IMR-90 (cell line): ENCODE measurements at regions not wholly inside any gene's neighbourhood (a gene's known extent, or its start where the extent isn't known, plus 50 kb on each side); places are given as distances from the start of the nearest gene placed in this dataset.

Source experiments
- ATAC-seq: fragments of 200-7000 bp; cut with Tn5 transposase; 2 replicates; pipeline ENCODE4 v1.9.1; 2020; ENCODE audit warnings: low read depth, mild to moderate bottlenecking, moderate library complexity
- BruUV-seq: library from RNA; stranded (reverse); fragments of 400-500 nt; replicated peaks from 2 replicates; lab custom pipeline; 2021; lab: Mats Ljungman, UMichigan
- CTCF ChIA-PET: fragments of 300-600 bp; formaldehyde crosslinking; extraction: SDS; loops from one replicate; lab custom pipeline; 2021; ENCODE audit warnings: antibody characterized with exemption; lab: Yijun Ruan, JAX
- POLR2A ChIA-PET: fragments of 300-600 bp; sonication (Branson Sonifier 250); formaldehyde crosslinking; loops from one replicate; lab custom pipeline; 2022; ENCODE audit warnings: antibody characterized with exemption; ENCODE audit not compliant: unreplicated experiment; lab: Charles Lee
- DNase-seq: peaks from one replicate; pipeline ENCODE4 v3.0.0; 2013
- H2AFZ ChIP-seq: replicated peaks from 2 replicates; pipeline ENCODE3; 2013; ENCODE audit warnings: low read length, mild to moderate bottlenecking; ENCODE audit not compliant: poor library complexity
- H2AK5ac ChIP-seq: 2 replicates; pipeline ENCODE4 v1.6.1; 2013; ENCODE audit warnings: low read depth, low read length, inconsistent platforms
- H2AK9ac ChIP-seq: replicated peaks from 2 replicates; pipeline ENCODE3; 2013; ENCODE audit warnings: mild to moderate bottlenecking, low read depth, low read length, moderate library complexity; ENCODE audit not compliant: poor library complexity
- H2BK120ac ChIP-seq: 2 replicates; pipeline ENCODE4 v1.6.1; 2013; ENCODE audit warnings: low read depth, low read length, inconsistent platforms
- H2BK15ac ChIP-seq: 3 replicates; pipeline ENCODE4 v1.6.1; 2013; ENCODE audit warnings: low read depth, low read length, inconsistent platforms
- H2BK20ac ChIP-seq: 2 replicates; pipeline ENCODE4 v1.6.1; 2013; ENCODE audit warnings: low read depth, mild to moderate bottlenecking, inconsistent platforms, low read length, moderate library complexity
- H2BK5ac ChIP-seq: 2 replicates; pipeline ENCODE4 v1.6.1; 2013; ENCODE audit warnings: mild to moderate bottlenecking, low read depth, low read length, inconsistent platforms; ENCODE audit not compliant: poor library complexity, severe bottlenecking
- H3K14ac ChIP-seq: replicated peaks from 2 replicates; pipeline ENCODE4 v1.6.1; 2013; ENCODE audit warnings: low read depth, low read length, inconsistent platforms
- H3K18ac ChIP-seq: 2 replicates; pipeline ENCODE4 v1.6.1; 2013; ENCODE audit warnings: low read depth, low read length, control low read depth
- H3K23ac ChIP-seq: 2 replicates; pipeline ENCODE4 v1.6.1; 2013; ENCODE audit warnings: low read depth, low read length, inconsistent platforms
- H3K27ac ChIP-seq: 2 replicates; pipeline ENCODE4 v1.5.1; 2013; ENCODE audit warnings: mild to moderate bottlenecking, control low read depth, low read length; ENCODE audit not compliant: insufficient read depth
- H3K27me3 ChIP-seq: 2 replicates; pipeline ENCODE4 v1.6.1; 2013; ENCODE audit warnings: low read length; ENCODE audit not compliant: control insufficient read depth, insufficient read depth
- H3K36me3 ChIP-seq: 2 replicates; pipeline ENCODE4 v1.6.1; 2013; ENCODE audit warnings: low read length, mixed read lengths; ENCODE audit not compliant: control insufficient read depth, insufficient read depth
- H3K4ac ChIP-seq: 2 replicates; pipeline ENCODE4 v1.6.1; 2013; ENCODE audit warnings: low read depth, low read length, inconsistent platforms
- H3K4me1 ChIP-seq: 2 replicates; pipeline ENCODE4 v1.6.1; 2013; ENCODE audit warnings: low read length, mixed read lengths; ENCODE audit not compliant: control insufficient read depth, insufficient read depth
- H3K4me2 ChIP-seq: 2 replicates; pipeline ENCODE4 v1.6.1; 2013; ENCODE audit warnings: low read depth, mild to moderate bottlenecking, control low read depth, low read length, moderate library complexity
- H3K4me3 ChIP-seq: 2 replicates; pipeline ENCODE4 v1.5.1; 2013; ENCODE audit warnings: low read depth, mild to moderate bottlenecking, control low read depth, low read length, moderate library complexity; ENCODE audit not compliant: insufficient read depth
- H3K56ac ChIP-seq: 2 replicates; pipeline ENCODE4 v1.6.1; 2013; ENCODE audit warnings: low read length, inconsistent platforms; ENCODE audit not compliant: insufficient read depth; ENCODE audit errors: extremely low read depth
- H3K79me1 ChIP-seq, 2 experiments: 2 replicates each; pipeline ENCODE4 v1.6.1; 2013; ENCODE audit warnings: low read length in 2 of 2, inconsistent platforms in 1 of 2, low read depth in 1 of 2
- H3K9ac ChIP-seq: 2 replicates; pipeline ENCODE4 v1.6.1; 2013; ENCODE audit warnings: low read depth, low read length, control low read depth
- H3K9me1 ChIP-seq: 2 replicates; pipeline ENCODE4 v1.6.1; 2013; ENCODE audit warnings: low read length, inconsistent platforms; ENCODE audit not compliant: insufficient read depth
- H3K9me3 ChIP-seq: 2 replicates; pipeline ENCODE4 v1.6.1; 2013; ENCODE audit warnings: low read length; ENCODE audit not compliant: control insufficient read depth, insufficient read depth
- H4K20me1 ChIP-seq: 2 replicates; pipeline ENCODE4 v1.6.1; 2013; ENCODE audit warnings: low read length, inconsistent platforms; ENCODE audit not compliant: insufficient read depth
- H4K5ac ChIP-seq: 2 replicates; pipeline ENCODE4 v1.6.1; 2013; ENCODE audit warnings: mild to moderate bottlenecking, low read depth, low read length, control low read depth
- H4K8ac ChIP-seq, 2 experiments: 2 replicates each; pipeline ENCODE4 v1.6.1; 2013; ENCODE audit warnings: low read depth in 2 of 2, low read length in 2 of 2, control low read depth in 1 of 2, inconsistent platforms in 1 of 2
- H4K91ac ChIP-seq: 2 replicates; pipeline ENCODE4 v1.6.1; 2013; ENCODE audit warnings: low read depth, low read length, inconsistent platforms; ENCODE audit not compliant: insufficient read depth
- BHLHE40 ChIP-seq: fragments of 150-350 bp; IDR thresholded peaks from 2 replicates; pipeline ENCODE4 v1.6.1; 2016; ENCODE audit warnings: mild to moderate bottlenecking, low read depth, low read length
- CHD1 ChIP-seq: IDR thresholded peaks from 2 replicates; pipeline ENCODE4 v1.6.1; 2012; ENCODE audit warnings: low read depth, low read length, improper control_type of control experiment
- MXI1 ChIP-seq: IDR thresholded peaks from 2 replicates; pipeline ENCODE4 v1.6.1; 2012; ENCODE audit warnings: low read depth, mild to moderate bottlenecking, low read length, moderate library complexity, borderline replicate concordance
- RCOR1 ChIP-seq: IDR thresholded peaks from 2 replicates; pipeline ENCODE4 v1.6.1; 2012; ENCODE audit warnings: mild to moderate bottlenecking, low read length, improper control_type of control experiment; ENCODE audit not compliant: insufficient replicate concordance
- RFX5 ChIP-seq: IDR thresholded peaks from 2 replicates; pipeline ENCODE4 v1.8.0; 2012; ENCODE audit warnings: low read depth, mild to moderate bottlenecking, low read length, moderate library complexity
- WGBS, 2 experiments: methylation state at CpG; one replicate each; pipeline versions ENCODE4 v1.1.5 to v1.1.7; 2013; ENCODE audit warnings: missing lambda C conversion rate in 2 of 2; ENCODE audit not compliant: insufficient read length in 1 of 2; ENCODE audit errors: extremely low coverage in 2 of 2; 5-methylcytosine and 5-hydroxymethylcytosine counted together
- dilution Hi-C: fragments of 300-500 bp; cut with HindIII; formaldehyde crosslinking; loops from one replicate; pipeline ENCODE4 v1.14.3; 2018; ENCODE audit warnings: low sequenced_read_pairs; ENCODE audit not compliant: unreplicated experiment
- in situ Hi-C: fragments of 300-500 bp; cut with MboI; formaldehyde crosslinking; loops from 3 replicates; pipeline ENCODE4 v1.14.3; 2019; ENCODE audit warnings: low sequenced_read_pairs, inconsistent platforms, mixed read lengths
- intact Hi-C: fragments of 100-400 bp; cut with micrococcal nuclease; formaldehyde crosslinking; loops from 2 replicates; pipeline ENCODE4 v1.10.0; 2022

- in situ Hi-C loops (no loop called here), dilution Hi-C loops (no loop called here), intact Hi-C loops (no loop called here)
- Histone ChIP-seq H3K27me3 (no peaks in the 10 kb centered on the region), H2BK15ac (no peak overlapping the region), H3K36me3 (no peaks in the 10 kb centered on the region), H4K91ac (no peak overlapping the region), H2BK120ac (no peak overlapping the region), H3K14ac (no peak overlapping the region), H3K56ac (no peak overlapping the region), H3K4ac (no peak overlapping the region), H3K4me2 (no peak overlapping the region), H3K23ac (no peak overlapping the region), H3K4me1 (peaks cover 3% of the 10 kb centered on the region; the same call in 1 of the 2 replicates), H2BK20ac (no peak overlapping the region), H4K5ac (no peak overlapping the region), H3K4me3 (no peak overlapping the region), H3K9ac (no peak overlapping the region), H4K20me1 (no peaks in the 10 kb centered on the region), H2BK5ac (no peak overlapping the region), H3K9me1 (no peaks in the 10 kb centered on the region), H3K9me3 (no peaks in the 10 kb centered on the region), H3K79me1 (no peaks in the 10 kb centered on the region), H2AK5ac (no peak overlapping the region), H3K18ac (no peak overlapping the region), H3K27ac (no peak overlapping the region), H2AFZ (no peak overlapping the region), H2AK9ac (no peak overlapping the region), H4K8ac (no peak overlapping the region)
- no peak for DNase-seq
- ATAC-seq: no peak
- no TSS peak for BruUV-seq
- no peak for TF ChIP-seq RCOR1
- no peak for TF ChIP-seq RFX5
- TF ChIP-seq BHLHE40: no peak
- no peak for TF ChIP-seq MXI1
- TF ChIP-seq CHD1: no peak
- no CpG with 5 or more reads among the region's 2 CpGs for WGBS, 2 experiments
- ChIA-PET POLR2A (no interaction called here), CTCF (no interaction called here)
These were observed 74.7 kb downstream of the FAM47B start for GRCh38 chrX:35017284-35017683.
